H7 (cell line): ENCODE measurements at regions not wholly inside any gene's neighbourhood (a gene's known extent, or its start where the extent isn't known, plus 50 kb on each side); places are given as distances from the start of the nearest gene placed in this dataset.

ENCODE experiments used
- DNase-seq: peaks from one replicate; pipeline ENCODE4 v3.0.0; 2012
- H3K27me3 ChIP-seq: 2 replicates; pipeline ENCODE4 v1.6.0; 2011; ENCODE audit warnings: mild to moderate bottlenecking, low read length; ENCODE audit not compliant: control insufficient read depth, insufficient read depth
- H3K36me3 ChIP-seq: replicated peaks from 2 replicates; pipeline ENCODE4 v1.5.1; 2011; ENCODE audit warnings: low read length; ENCODE audit not compliant: control insufficient read depth, insufficient read depth
- H3K4me3 ChIP-seq: 2 replicates; pipeline ENCODE4 v1.5.1; 2011; ENCODE audit warnings: low read depth, mild to moderate bottlenecking, control low read depth, low read length, moderate library complexity; ENCODE audit not compliant: insufficient read depth

DNA sequence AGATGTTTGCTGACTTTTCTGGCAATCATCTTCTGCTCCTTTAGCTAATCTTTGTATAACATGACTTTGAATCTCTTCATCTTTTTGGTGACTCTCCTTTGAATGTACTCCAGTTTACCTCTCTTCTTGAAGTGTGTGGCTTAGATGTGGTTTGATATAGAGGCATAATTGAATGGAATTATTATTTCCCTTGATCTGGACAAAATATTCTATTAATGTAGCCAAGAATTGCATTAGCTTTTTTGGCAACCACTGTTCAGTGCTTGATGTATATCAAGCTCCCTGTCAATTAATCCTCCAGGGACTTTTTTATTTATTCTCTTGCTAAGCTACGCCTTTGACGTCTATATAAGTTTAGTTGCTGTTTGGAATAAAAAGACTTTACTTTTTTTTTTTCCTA lies 490.8 kb downstream of the PCDH20 start:
- no peaks in the 10 kb centered on the region for H3K36me3 ChIP-seq
- H3K4me3 ChIP-seq: no peak overlapping the region
- H3K27me3 ChIP-seq: no peaks in the 10 kb centered on the region
- DNase-seq: no peak

GRCh38 chr13:60922576-60923231 lies 492.9 kb downstream of the PCDH20 start:
- H3K27me3 ChIP-seq: no peaks in the 10 kb centered on the region
- no peak overlapping the region for H3K4me3 ChIP-seq
- H3K36me3 ChIP-seq: no peaks in the 10 kb centered on the region
- no peak for DNase-seq

DNA sequence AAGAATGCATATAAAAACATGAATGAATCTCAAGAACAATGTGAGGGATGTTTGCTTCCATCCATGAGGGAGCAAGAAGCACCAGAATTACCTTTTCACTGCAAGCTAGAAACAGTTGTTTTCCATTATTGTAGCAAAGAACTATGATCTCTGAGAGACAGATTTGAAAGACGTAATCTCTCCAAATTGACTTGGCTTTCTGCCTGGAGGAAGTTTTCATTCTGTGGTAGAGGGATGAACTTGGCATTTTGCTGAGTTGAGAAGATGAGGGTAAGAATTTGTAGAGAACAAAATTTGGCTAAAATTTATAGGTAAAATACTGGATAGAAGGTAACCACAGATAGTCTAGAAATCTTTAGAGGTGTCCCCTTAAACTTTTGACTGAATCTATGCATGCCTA lies 496.8 kb downstream of the TDRD3 start:
- no peaks in the 10 kb centered on the region for H3K36me3 ChIP-seq
- no peak overlapping the region for H3K4me3 ChIP-seq
- H3K27me3 ChIP-seq: no peaks in the 10 kb centered on the region
- no peak for DNase-seq

- H3K4me3 ChIP-seq: no peak overlapping the region
- no peaks in the 10 kb centered on the region for H3K27me3 ChIP-seq
- H3K36me3 ChIP-seq: no peaks in the 10 kb centered on the region
- DNase-seq: no peak
Observed at GRCh38 chr13:60887711-60888110, 490.7 kb downstream of the TDRD3 start.

DNA sequence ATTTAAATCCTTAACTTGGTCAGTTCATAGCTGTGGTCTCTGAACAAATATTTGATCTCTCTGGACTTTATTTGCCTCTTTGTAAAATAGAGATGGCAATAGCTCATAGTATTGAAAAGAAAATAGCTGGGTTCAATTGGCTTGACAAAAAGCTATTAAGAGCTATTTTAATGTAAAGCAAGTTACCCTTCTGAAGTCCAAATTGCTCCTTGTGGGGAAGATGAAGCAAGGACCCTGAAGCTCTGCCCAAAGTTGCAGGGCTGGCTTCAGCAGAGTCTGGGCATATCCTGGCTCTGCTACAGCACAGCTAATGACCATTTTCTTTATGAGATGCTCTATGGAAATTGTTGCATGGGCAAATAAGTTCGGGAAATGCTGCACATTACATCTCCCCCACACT lies 484.5 kb downstream of the TDRD3 start:
- H3K4me3 ChIP-seq: no peak overlapping the region
- no peak for DNase-seq
- no peaks in the 10 kb centered on the region for H3K27me3 ChIP-seq
- H3K36me3 ChIP-seq: no peaks in the 10 kb centered on the region

GRCh38 chr13:60873116-60873515 lies 476.1 kb downstream of the TDRD3 start:
- no peak for DNase-seq
- H3K27me3 ChIP-seq: no peaks in the 10 kb centered on the region
- no peak overlapping the region for H3K4me3 ChIP-seq
- no peaks in the 10 kb centered on the region for H3K36me3 ChIP-seq

DNA sequence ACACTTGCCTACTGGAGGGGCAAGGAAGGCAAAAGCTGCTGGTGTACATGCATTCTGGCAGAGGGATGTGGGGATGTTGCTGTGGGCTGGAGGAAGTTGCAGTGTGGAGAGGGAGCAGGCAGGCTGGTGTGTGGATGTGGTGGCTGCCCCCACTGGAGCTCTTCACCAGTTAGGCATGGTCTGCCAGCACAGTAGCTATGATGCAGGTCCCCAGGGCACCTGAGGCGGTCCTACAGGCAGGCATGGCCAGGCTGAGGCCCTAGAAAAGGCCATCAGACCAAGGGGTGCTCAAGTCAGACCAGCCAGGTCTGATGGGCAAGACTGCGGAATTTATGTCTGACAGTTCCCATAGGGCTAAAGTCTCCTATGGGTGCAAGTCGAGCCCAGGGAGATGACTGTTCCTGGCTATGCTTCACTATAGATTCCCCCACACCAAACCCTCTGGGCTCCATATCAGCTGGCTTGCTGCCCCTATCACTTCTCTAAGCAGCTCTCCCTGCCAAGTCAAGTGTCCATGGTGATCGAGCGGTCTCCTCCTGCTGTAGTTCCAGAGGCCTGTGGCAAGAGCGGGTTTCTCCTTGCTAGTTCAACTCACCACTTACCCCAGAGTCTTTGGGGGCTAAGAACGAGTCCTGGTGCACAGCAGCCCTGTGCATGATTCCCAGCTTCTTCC lies 473.1 kb downstream of the TDRD3 start:
- Histone ChIP-seq H3K27me3 (no peaks in the 10 kb centered on the region), H3K4me3 (no peak overlapping the region), H3K36me3 (no peaks in the 10 kb centered on the region)
- no peak for DNase-seq

GRCh38 chr13:60869225-60869624 lies 472.2 kb downstream of the TDRD3 start:
- no peak for DNase-seq
- H3K36me3 ChIP-seq: no peaks in the 10 kb centered on the region
- no peaks in the 10 kb centered on the region for H3K27me3 ChIP-seq
- no peak overlapping the region for H3K4me3 ChIP-seq

GRCh38 chr13:60862036-60862435 lies 465.0 kb downstream of the TDRD3 start:
- no peaks in the 10 kb centered on the region for H3K36me3 ChIP-seq
- no peak for DNase-seq
- no peaks in the 10 kb centered on the region for H3K27me3 ChIP-seq
- H3K4me3 ChIP-seq: no peak overlapping the region

GRCh38 chr13:60857698-60858097 lies 460.7 kb downstream of the TDRD3 start:
- DNase-seq: no peak
- Histone ChIP-seq H3K4me3 (no peak overlapping the region), H3K27me3 (no peaks in the 10 kb centered on the region), H3K36me3 (no peaks in the 10 kb centered on the region)

DNA sequence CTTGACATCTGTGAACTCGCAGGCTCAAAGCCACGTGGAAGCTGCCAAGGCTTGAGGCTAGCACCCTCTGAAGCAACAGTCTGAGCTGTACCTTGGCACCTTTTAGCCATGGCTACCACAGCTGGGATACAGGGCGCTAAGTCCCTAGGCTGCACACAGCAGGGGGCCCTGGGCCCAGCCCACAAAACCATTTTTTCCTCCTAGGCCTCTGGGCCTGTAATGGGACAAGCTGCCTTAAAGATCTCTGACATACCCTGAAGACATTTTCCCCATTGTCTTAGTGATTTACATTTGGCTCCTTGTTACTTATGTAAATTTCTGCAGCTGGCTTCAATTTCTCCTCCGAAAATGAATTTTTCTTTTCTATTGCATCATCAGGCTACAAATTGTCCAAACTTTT lies 455.9 kb downstream of the TDRD3 start:
- no peaks in the 10 kb centered on the region for H3K36me3 ChIP-seq
- no peaks in the 10 kb centered on the region for H3K27me3 ChIP-seq
- no peak overlapping the region for H3K4me3 ChIP-seq
- DNase-seq: no peak

DNA sequence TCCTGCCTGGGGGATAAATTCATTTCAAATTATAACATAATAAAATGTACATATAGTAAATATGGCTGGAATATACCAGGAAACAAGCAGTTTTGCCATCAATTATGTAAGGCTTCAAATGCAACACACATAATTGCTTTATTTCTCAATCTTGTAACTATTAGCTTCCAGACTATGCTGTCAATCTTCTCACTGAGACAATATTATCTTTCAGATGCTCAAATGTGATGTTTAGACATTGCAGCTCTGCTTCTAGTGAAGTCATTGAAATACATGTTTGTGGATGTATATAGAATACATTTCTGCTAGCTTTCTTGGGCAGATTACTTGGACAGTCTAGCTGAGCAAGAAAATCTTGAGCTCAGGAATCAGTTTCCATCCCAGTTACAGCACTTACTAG lies 454.4 kb downstream of the TDRD3 start:
- H3K27me3 ChIP-seq: no peaks in the 10 kb centered on the region
- no peak for DNase-seq
- no peaks in the 10 kb centered on the region for H3K36me3 ChIP-seq
- H3K4me3 ChIP-seq: no peak overlapping the region

DNA sequence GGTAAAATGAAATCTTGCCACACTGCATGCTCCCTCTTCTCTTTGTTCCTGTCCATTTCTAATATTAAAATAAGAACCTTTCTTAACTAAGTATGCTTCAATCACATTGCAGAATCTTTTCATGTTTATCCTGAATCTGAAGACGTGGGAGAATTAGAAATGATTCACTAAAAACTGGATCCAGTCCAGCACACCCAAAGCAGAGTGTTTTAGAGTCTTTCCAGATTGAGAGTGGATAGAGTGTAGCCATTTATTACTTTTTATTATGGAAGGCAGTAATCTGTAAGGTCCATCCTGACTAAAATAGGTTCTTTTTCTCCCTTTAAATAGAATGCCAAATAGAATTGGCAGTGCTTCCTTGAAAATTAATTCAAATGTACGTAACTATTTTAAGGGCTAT lies 453.5 kb downstream of the TDRD3 start:
- no peaks in the 10 kb centered on the region for H3K27me3 ChIP-seq
- DNase-seq: no peak
- H3K4me3 ChIP-seq: no peak overlapping the region
- H3K36me3 ChIP-seq: no peaks in the 10 kb centered on the region

- Histone ChIP-seq H3K36me3 (no peaks in the 10 kb centered on the region), H3K4me3 (no peak overlapping the region), H3K27me3 (no peaks in the 10 kb centered on the region)
- DNase-seq: no peak
Observed at GRCh38 chr13:60838581-60838980, 441.6 kb downstream of the TDRD3 start.

DNA sequence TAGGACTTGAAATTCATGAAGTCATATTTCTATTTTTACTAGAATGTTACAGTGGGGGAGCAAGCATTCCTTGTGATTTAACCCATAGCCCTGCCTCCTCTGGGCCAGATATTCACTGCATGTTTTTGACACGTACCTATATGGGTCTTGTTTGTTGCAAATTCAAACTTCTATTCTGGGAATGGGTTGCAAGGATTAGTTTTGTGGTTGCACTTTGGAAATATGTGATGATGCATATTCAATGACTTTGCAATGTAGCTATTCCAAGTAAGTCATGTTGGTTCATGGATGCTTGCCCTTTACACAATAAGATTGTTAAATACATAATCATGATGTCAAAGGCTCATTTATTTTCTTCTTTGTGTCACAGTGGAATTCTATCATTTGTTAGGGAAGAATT lies 440.8 kb downstream of the TDRD3 start:
- DNase-seq: no peak
- no peak overlapping the region for H3K4me3 ChIP-seq
- no peaks in the 10 kb centered on the region for H3K36me3 ChIP-seq
- H3K27me3 ChIP-seq: no peaks in the 10 kb centered on the region

- Histone ChIP-seq H3K36me3 (no peaks in the 10 kb centered on the region), H3K27me3 (no peaks in the 10 kb centered on the region), H3K4me3 (no peak overlapping the region)
Observed at GRCh38 chr13:60836821-60837220, 439.8 kb downstream of the TDRD3 start.

More at GRCh38 chr13:60836821-60837220, 439.8 kb downstream of the TDRD3 start:
- no peak for DNase-seq
